RWPE2 (cell line): ENCODE measurements at regions not wholly inside any gene's neighbourhood (a gene's known extent, or its start where the extent isn't known, plus 50 kb on each side); places are given as distances from the start of the nearest gene placed in this dataset.

Experiments
- ATAC-seq: fragments of 200-7000 bp; cut with Tn5 transposase; 3 replicates; pipeline ENCODE4 v1.9.1; 2021; ENCODE audit warnings: low read depth
- DNase-seq: peaks from one replicate; pipeline ENCODE4 v3.0.0-alpha.2; 2020; ENCODE audit warnings: low spot score
- H3K27ac ChIP-seq: fragments of 450-650 bp; 2 replicates; pipeline ENCODE4 v1.5.1; 2017; ENCODE audit warnings: mild to moderate bottlenecking; ENCODE audit not compliant: poor library complexity, severe bottlenecking
- H3K27me3 ChIP-seq: fragments of 250-450 bp; sonication (Bioruptor Pico); 2 replicates; pipeline ENCODE4 v1.5.1; 2021; ENCODE audit warnings: mild to moderate bottlenecking, moderate library complexity; ENCODE audit not compliant: insufficient read depth, poor library complexity, severe bottlenecking
- H3K36me3 ChIP-seq: fragments of 250-450 bp; sonication (Bioruptor Pico); 2 replicates; pipeline ENCODE4 v1.5.1; 2020; ENCODE audit warnings: low read depth, mild to moderate bottlenecking, moderate library complexity
- H3K4me1 ChIP-seq: fragments of 250-450 bp; sonication (Bioruptor Pico); 2 replicates; pipeline ENCODE4 v1.5.1; 2021; ENCODE audit warnings: mild to moderate bottlenecking, moderate library complexity; ENCODE audit not compliant: insufficient read depth, poor library complexity, severe bottlenecking
- H3K4me3 ChIP-seq: fragments of 250-450 bp; sonication (Bioruptor Pico); 2 replicates; pipeline ENCODE4 v1.5.1; 2021; ENCODE audit warnings: mild to moderate bottlenecking, moderate library complexity; ENCODE audit not compliant: severe bottlenecking
- H3K9me3 ChIP-seq: fragments of 250-450 bp; sonication (Bioruptor Pico); 2 replicates; pipeline ENCODE4 v1.5.1; 2021; ENCODE audit warnings: mild to moderate bottlenecking, moderate library complexity; ENCODE audit not compliant: severe bottlenecking
- CTCF ChIP-seq: fragments of 450-650 bp; IDR thresholded peaks from one replicate; pipeline ENCODE4 v1.5.1; 2017; ENCODE audit warnings: mild to moderate bottlenecking, moderate library complexity; ENCODE audit not compliant: poor library complexity, severe bottlenecking

GRCh38 chr4:188804861-188805260, 665.6 kb downstream of the TRIML1 start:
- H3K27me3 ChIP-seq: no peaks in the 10 kb centered on the region
- H3K4me3 ChIP-seq: no peak overlapping the region
- H3K9me3 ChIP-seq: no peaks in the 10 kb centered on the region
- no peaks in the 10 kb centered on the region for H3K4me1 ChIP-seq
- DNase-seq: no peak
- H3K36me3 ChIP-seq: no peaks in the 10 kb centered on the region
- no peak overlapping the region for H3K27ac ChIP-seq
- no peak for TF ChIP-seq CTCF
- no peak for ATAC-seq

GRCh38 chr4:188811121-188811520, 671.9 kb downstream of the TRIML1 start:
- H3K36me3 ChIP-seq: no peaks in the 10 kb centered on the region
- no peak for TF ChIP-seq CTCF
- ATAC-seq (no peak), DNase-seq (no peak)
- peaks cover 4% of the 10 kb centered on the region for H3K9me3 ChIP-seq
- H3K4me3 ChIP-seq: no peak overlapping the region
- H3K4me1 ChIP-seq: no peaks in the 10 kb centered on the region
- H3K27me3 ChIP-seq: no peaks in the 10 kb centered on the region
- no peak overlapping the region for H3K27ac ChIP-seq

- H3K9me3 ChIP-seq: peaks cover 4% of the 10 kb centered on the region
- no peaks in the 10 kb centered on the region for H3K27me3 ChIP-seq
- no peak overlapping the region for H3K4me3 ChIP-seq
- no peak overlapping the region for H3K27ac ChIP-seq
- H3K4me1 ChIP-seq: no peaks in the 10 kb centered on the region
- TF ChIP-seq CTCF: no peak
- H3K36me3 ChIP-seq: no peaks in the 10 kb centered on the region
- ATAC-seq (no peak), DNase-seq (no peak)
These were observed 673.4 kb downstream of the TRIML1 start for GRCh38 chr4:188812644-188813043.

- Histone ChIP-seq H3K9me3 (peaks cover 4% of the 10 kb centered on the region), H3K36me3 (no peaks in the 10 kb centered on the region), H3K27ac (no peak overlapping the region), H3K27me3 (no peaks in the 10 kb centered on the region), H3K4me3 (no peak overlapping the region), H3K4me1 (peaks cover 3% of the 10 kb centered on the region)
- no peak for ATAC-seq
- DNase-seq: no peak
- no peak for TF ChIP-seq CTCF
These were observed 679.1 kb downstream of the TRIML1 start for GRCh38 chr4:188818300-188818699.

- DNase-seq: no peak
- peaks cover 3% of the 10 kb centered on the region for H3K4me1 ChIP-seq
- H3K27me3 ChIP-seq: no peaks in the 10 kb centered on the region
- no peak overlapping the region for H3K4me3 ChIP-seq
- ATAC-seq: no peak
- TF ChIP-seq CTCF: no peak
- no peak overlapping the region for H3K27ac ChIP-seq
- H3K36me3 ChIP-seq: no peaks in the 10 kb centered on the region
- no peaks in the 10 kb centered on the region for H3K9me3 ChIP-seq
These were observed 680.0 kb downstream of the TRIML1 start for GRCh38 chr4:188819233-188819632.
